Type B pancreatic cell (in vitro differentiated cells): ENCODE measurements at regions not wholly inside any gene's neighbourhood (a gene's known extent, or its start where the extent isn't known, plus 50 kb on each side); places are given as distances from the start of the nearest gene placed in this dataset.

Experiments used
- DNase-seq: peaks from one replicate; pipeline ENCODE4 v3.0.0; 2021; ENCODE audit warnings: mixed read lengths; ENCODE audit not compliant: unreplicated experiment; ENCODE audit errors: extremely low spot score
- H3K27ac Mint-ChIP-seq: 2 replicates; pipeline ENCODE4 v1.8.0; 2021; ENCODE audit warnings: mild to moderate bottlenecking, mixed read lengths
- H3K27me3 Mint-ChIP-seq: 2 replicates; pipeline ENCODE4 v1.8.0; 2021; ENCODE audit warnings: mixed read lengths
- H3K36me3 Mint-ChIP-seq: 2 replicates; pipeline ENCODE4 v1.8.0; 2021; ENCODE audit warnings: mixed read lengths
- H3K4me1 Mint-ChIP-seq: one replicate; pipeline ENCODE4 v1.8.0; 2021; ENCODE audit warnings: mixed read lengths; ENCODE audit not compliant: unreplicated experiment
- H3K4me3 Mint-ChIP-seq: 2 replicates; pipeline ENCODE4 v1.8.0; 2021; ENCODE audit warnings: mild to moderate bottlenecking, mixed read lengths
- H3K9me3 Mint-ChIP-seq: 2 replicates; pipeline ENCODE4 v1.8.0; 2021; ENCODE audit warnings: mixed read lengths
- TF ChIP-seq, protein P1 (sequence below): fragments of 200-600 bp; sonication (generic); conservative IDR thresholded peaks from 2 replicates; pipeline ENCODE4 v1.5.0; 2021; ENCODE audit warnings: antibody characterized with exemption, mild to moderate bottlenecking

- TF ChIP-seq, protein P1, sequence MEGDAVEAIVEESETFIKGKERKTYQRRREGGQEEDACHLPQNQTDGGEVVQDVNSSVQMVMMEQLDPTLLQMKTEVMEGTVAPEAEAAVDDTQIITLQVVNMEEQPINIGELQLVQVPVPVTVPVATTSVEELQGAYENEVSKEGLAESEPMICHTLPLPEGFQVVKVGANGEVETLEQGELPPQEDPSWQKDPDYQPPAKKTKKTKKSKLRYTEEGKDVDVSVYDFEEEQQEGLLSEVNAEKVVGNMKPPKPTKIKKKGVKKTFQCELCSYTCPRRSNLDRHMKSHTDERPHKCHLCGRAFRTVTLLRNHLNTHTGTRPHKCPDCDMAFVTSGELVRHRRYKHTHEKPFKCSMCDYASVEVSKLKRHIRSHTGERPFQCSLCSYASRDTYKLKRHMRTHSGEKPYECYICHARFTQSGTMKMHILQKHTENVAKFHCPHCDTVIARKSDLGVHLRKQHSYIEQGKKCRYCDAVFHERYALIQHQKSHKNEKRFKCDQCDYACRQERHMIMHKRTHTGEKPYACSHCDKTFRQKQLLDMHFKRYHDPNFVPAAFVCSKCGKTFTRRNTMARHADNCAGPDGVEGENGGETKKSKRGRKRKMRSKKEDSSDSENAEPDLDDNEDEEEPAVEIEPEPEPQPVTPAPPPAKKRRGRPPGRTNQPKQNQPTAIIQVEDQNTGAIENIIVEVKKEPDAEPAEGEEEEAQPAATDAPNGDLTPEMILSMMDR: no peak
- H3K4me1 Mint-ChIP-seq: peaks cover 17% of the 10 kb centered on the region
Observed at GRCh38 chr20:56730003-56730402, 100.9 kb downstream of the TFAP2C start.

DNA sequence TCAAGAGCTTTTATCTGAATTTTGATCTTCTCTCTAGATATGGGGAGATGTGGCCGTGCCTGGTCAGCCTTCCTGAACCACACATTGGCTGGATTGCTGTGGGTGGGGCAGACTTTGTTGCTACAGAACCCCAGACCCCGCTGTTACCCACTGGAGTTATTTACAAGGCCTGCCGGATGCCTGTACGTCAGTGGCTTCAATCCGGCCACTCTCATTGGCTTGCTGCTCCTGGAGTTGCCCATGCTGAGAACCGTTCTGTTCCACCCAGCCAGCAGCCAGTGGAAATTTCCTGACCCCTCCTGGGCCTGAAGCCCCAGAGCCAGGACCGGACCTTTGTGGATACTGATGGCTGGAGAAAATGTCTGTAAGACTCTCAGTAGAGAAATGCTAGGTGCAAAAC lies 101.9 kb downstream of the TFAP2C start:
- H3K27ac Mint-ChIP-seq: no peak overlapping the region
- peaks cover 5% of the 10 kb centered on the region for H3K9me3 Mint-ChIP-seq
- peaks cover 22% of the 10 kb centered on the region for H3K4me1 Mint-ChIP-seq
- peaks cover 8% of the 10 kb centered on the region for H3K27me3 Mint-ChIP-seq
- no peak overlapping the region for H3K4me3 Mint-ChIP-seq
- no peaks in the 10 kb centered on the region for H3K36me3 Mint-ChIP-seq
- TF ChIP-seq, protein P1: no peak
- DNase-seq: no peak

More at GRCh38 chr20:56730003-56730402, 100.9 kb downstream of the TFAP2C start:
- Mint-ChIP-seq H3K4me3 (no peak overlapping the region), H3K9me3 (peaks cover 5% of the 10 kb centered on the region), H3K36me3 (no peaks in the 10 kb centered on the region), H3K27me3 (peaks cover under 1% of the 10 kb centered on the region), H3K27ac (no peak overlapping the region)
- no peak for DNase-seq

GRCh38 chr20:56731476-56731875 lies 102.4 kb downstream of the TFAP2C start:
- H3K27me3 Mint-ChIP-seq: peaks cover 13% of the 10 kb centered on the region
- H3K27ac Mint-ChIP-seq: peak overlapping the region; percentile 41
- TF ChIP-seq, protein P1: no peak
- no peak for DNase-seq
- no peak overlapping the region for H3K4me3 Mint-ChIP-seq
- no peaks in the 10 kb centered on the region for H3K36me3 Mint-ChIP-seq
- peaks cover 22% of the 10 kb centered on the region for H3K4me1 Mint-ChIP-seq
- H3K9me3 Mint-ChIP-seq: peaks cover 5% of the 10 kb centered on the region

DNA sequence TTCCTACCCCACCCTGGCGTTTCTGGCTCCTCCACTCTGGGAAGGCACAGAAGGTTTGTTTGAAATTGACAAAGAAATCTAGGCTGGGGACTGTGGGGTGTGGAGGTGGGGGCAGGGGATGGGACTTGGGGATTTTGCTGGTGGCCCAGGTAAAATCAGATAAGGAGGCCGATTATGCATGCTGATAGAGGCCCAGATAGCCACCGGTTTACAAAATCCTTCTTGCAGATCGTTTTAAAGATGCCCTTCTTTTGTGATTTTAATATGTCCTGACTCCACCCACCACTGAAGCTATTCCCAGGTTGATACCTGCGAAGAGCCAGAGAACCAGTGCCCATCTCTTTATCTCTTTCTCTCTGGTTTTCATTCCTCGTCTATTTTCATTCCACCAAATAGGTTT lies 104.9 kb downstream of the TFAP2C start:
- DNase-seq: no peak
- no peak overlapping the region for H3K27ac Mint-ChIP-seq
- H3K9me3 Mint-ChIP-seq: peaks cover 5% of the 10 kb centered on the region
- peaks cover 22% of the 10 kb centered on the region for H3K4me1 Mint-ChIP-seq
- H3K27me3 Mint-ChIP-seq: peaks cover 13% of the 10 kb centered on the region
- H3K36me3 Mint-ChIP-seq: no peaks in the 10 kb centered on the region
- H3K4me3 Mint-ChIP-seq: no peak overlapping the region
- TF ChIP-seq, protein P1: no peak

DNA sequence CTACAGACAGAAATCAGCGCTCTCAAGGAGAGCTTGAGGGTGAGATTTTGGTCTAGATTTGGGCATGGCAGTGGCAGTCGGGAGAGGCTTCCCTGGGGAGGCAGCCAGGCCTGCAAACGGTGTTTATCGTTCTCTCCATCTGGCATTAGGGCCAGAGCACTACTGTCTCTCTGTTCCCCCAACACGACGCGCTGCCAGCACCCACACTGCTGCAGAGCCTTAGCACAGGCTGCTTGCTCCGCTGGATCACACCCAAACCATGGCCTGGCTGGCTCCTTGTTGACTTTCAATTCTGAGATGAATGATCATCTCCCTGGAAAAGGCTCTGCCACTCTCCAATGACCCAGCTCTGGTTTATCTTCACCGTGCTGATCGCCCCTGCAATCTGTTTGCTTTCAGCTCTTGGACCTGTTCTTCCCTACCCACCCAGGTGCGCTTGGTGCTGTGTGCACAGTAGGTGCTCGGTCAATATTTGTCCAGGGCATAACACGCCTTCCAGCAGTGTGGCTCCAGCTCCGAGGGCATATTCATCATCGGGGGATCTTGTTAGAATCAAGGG lies 106.1 kb downstream of the TFAP2C start:
- Mint-ChIP-seq H3K27ac (no peak overlapping the region), H3K36me3 (no peaks in the 10 kb centered on the region), H3K4me1 (peaks cover 22% of the 10 kb centered on the region), H3K9me3 (no peaks in the 10 kb centered on the region), H3K27me3 (peaks cover 18% of the 10 kb centered on the region), H3K4me3 (no peak overlapping the region)
- TF ChIP-seq, protein P1: no peak
- no peak for DNase-seq
